ENCODE measurements at regions not wholly inside any gene's neighbourhood (a gene's known extent, or its start where the extent isn't known, plus 50 kb on each side); places are given as distances from the start of the nearest gene placed in this dataset.

GRCh38 chrX:12026481-12026880, 111.8 kb upstream of the FRMPD4 start:
- no peak overlapping the region for H3K27ac ChIP-seq
- no peaks in the 10 kb centered on the region for H3K9me3 ChIP-seq
- H3K4me1 ChIP-seq, result no peaks in the 10 kb centered on the region
- H3K36me3 ChIP-seq, result no peaks in the 10 kb centered on the region
- ATAC-seq, result no peak
- no peaks in the 10 kb centered on the region for H3K27me3 ChIP-seq
- WGBS, 2 donors (ENCODE audit: low coverage in 1 of 2), result 83 to 88% methylated on average over 1 to 2 of the region's 2 CpGs
- no peak overlapping the region for H3K4me3 ChIP-seq
- no peak for TF ChIP-seq CTCF (IDR thresholded peaks at IDR 0.05)
- no peak for TF ChIP-seq POLR2A (IDR thresholded peaks at IDR 0.05)
- TF ChIP-seq EP300 (IDR thresholded peaks at IDR 0.05), result no peak
- TF ChIP-seq POLR2AphosphoS5 (IDR thresholded peaks at IDR 0.05), result no peak

GRCh38 chrX:12032082-12032481, 106.2 kb upstream of the FRMPD4 start:
- H3K36me3 ChIP-seq, result no peaks in the 10 kb centered on the region
- no peaks in the 10 kb centered on the region for H3K4me1 ChIP-seq
- no peak for TF ChIP-seq EP300 (IDR thresholded peaks at IDR 0.05)
- WGBS, 2 donors (ENCODE audit: low coverage in 1 of 2), result 89% methylated on average over 1 of the region's 1 CpG; no CpG with 5 or more reads in 1 of the 2 donors
- H3K4me3 ChIP-seq, result no peak overlapping the region
- H3K9me3 ChIP-seq, result no peaks in the 10 kb centered on the region
- no peak for ATAC-seq
- H3K27ac ChIP-seq, result no peak overlapping the region
- H3K27me3 ChIP-seq, result no peaks in the 10 kb centered on the region

- ATAC-seq, result no peak
- Histone ChIP-seq H3K9me3 (no peaks in the 10 kb centered on the region), H3K36me3 (no peaks in the 10 kb centered on the region), H3K4me3 (no peak overlapping the region), H3K27ac (no peak overlapping the region), H3K4me1 (no peaks in the 10 kb centered on the region), H3K27me3 (no peaks in the 10 kb centered on the region)
- TF ChIP-seq POLR2AphosphoS5 (IDR thresholded peaks at IDR 0.05) (no peak), EP300 (IDR thresholded peaks at IDR 0.05) (no peak), POLR2A (IDR thresholded peaks at IDR 0.05) (no peak), CTCF (IDR thresholded peaks at IDR 0.05) (no peak)
- 70 to 78% methylated on average over 1 to 6 of the region's 6 CpGs for whole genome bisulfite sequencing, 2 donors (ENCODE audit: low coverage in 1 of 2)
Observed at GRCh38 chrX:12034741-12035140, 103.5 kb upstream of the FRMPD4 start.

- TF ChIP-seq EP300 (IDR thresholded peaks at IDR 0.05) (no peak), POLR2AphosphoS5 (IDR thresholded peaks at IDR 0.05) (no peak), POLR2A (IDR thresholded peaks at IDR 0.05) (no peak)
- Histone ChIP-seq H3K27me3 (no peaks in the 10 kb centered on the region), H3K36me3 (no peaks in the 10 kb centered on the region), H3K9me3 (no peaks in the 10 kb centered on the region), H3K27ac (no peak overlapping the region), H3K4me1 (no peaks in the 10 kb centered on the region), H3K4me3 (no peak overlapping the region)
- 80% methylated on average over 1 of the region's 4 CpGs; no CpG with 5 or more reads in 1 of the 2 donors for WGBS, 2 donors (ENCODE audit: low coverage in 1 of 2)
- ATAC-seq, result no peak
Observed at GRCh38 chrX:12042615-12043014, 95.7 kb upstream of the FRMPD4 start.

- Histone ChIP-seq H3K4me1 (no peaks in the 10 kb centered on the region), H3K9me3 (no peaks in the 10 kb centered on the region), H3K27me3 (no peaks in the 10 kb centered on the region), H3K4me3 (no peak overlapping the region), H3K36me3 (no peaks in the 10 kb centered on the region), H3K27ac (no peak overlapping the region)
- no peak for ATAC-seq
- TF ChIP-seq POLR2A (IDR thresholded peaks at IDR 0.05) (no peak), POLR2AphosphoS5 (IDR thresholded peaks at IDR 0.05) (no peak), CTCF (IDR thresholded peaks at IDR 0.05) (no peak), EP300 (IDR thresholded peaks at IDR 0.05) (no peak)
- 72% methylated on average over 1 of the region's 1 CpG; no CpG with 5 or more reads in 1 of the 2 donors for WGBS, 2 donors (ENCODE audit: low coverage in 1 of 2)
Observed at GRCh38 chrX:12052109-12052508, 86.2 kb upstream of the FRMPD4 start.

- Histone ChIP-seq H3K4me3 (no peak overlapping the region), H3K4me1 (no peaks in the 10 kb centered on the region), H3K27me3 (no peaks in the 10 kb centered on the region), H3K36me3 (no peaks in the 10 kb centered on the region), H3K27ac (no peak overlapping the region), H3K9me3 (no peaks in the 10 kb centered on the region)
- no peak for TF ChIP-seq POLR2AphosphoS5 (IDR thresholded peaks at IDR 0.05)
- TF ChIP-seq EP300 (IDR thresholded peaks at IDR 0.05), result no peak
- no peak for TF ChIP-seq CTCF (IDR thresholded peaks at IDR 0.05)
- no peak for TF ChIP-seq POLR2A (IDR thresholded peaks at IDR 0.05)
- no peak for ATAC-seq
- 88 to 94% methylated on average over 1 to 2 of the region's 4 CpGs for WGBS, 2 donors (ENCODE audit: low coverage in 1 of 2)
Observed at GRCh38 chrX:12058087-12058486, 80.2 kb upstream of the FRMPD4 start.

Data from gastroesophageal sphincter (tissue), 4 donors.